Trophoblast cell (in vitro differentiated cells and primary cell): ENCODE measurements at regions not wholly inside any gene's neighbourhood (a gene's known extent, or its start where the extent isn't known, plus 50 kb on each side); places are given as distances from the start of the nearest gene placed in this dataset.

Experiments used
- DNase-seq, 2 donors: peaks; one replicate each; pipeline ENCODE4 v3.0.0-alpha.2; 2016
- H2AFZ ChIP-seq: 2 replicates; pipeline ENCODE4 v1.6.1; 2013; ENCODE audit warnings: low read length, moderate library complexity, mild to moderate bottlenecking; ENCODE audit not compliant: insufficient read depth, poor library complexity
- H2AK5ac ChIP-seq: 2 replicates; pipeline ENCODE4 v1.6.1; 2013; ENCODE audit warnings: mild to moderate bottlenecking, low read length
- H2BK120ac ChIP-seq: 2 replicates; pipeline ENCODE4 v1.6.1; 2013; ENCODE audit warnings: low read length, mild to moderate bottlenecking, moderate library complexity; ENCODE audit not compliant: insufficient read depth, poor library complexity
- H2BK12ac ChIP-seq: 2 replicates; pipeline ENCODE4 v1.6.1; 2013; ENCODE audit warnings: mild to moderate bottlenecking, low read length, moderate library complexity
- H2BK5ac ChIP-seq: 2 replicates; pipeline ENCODE4 v1.6.1; 2013; ENCODE audit warnings: low read length, low read depth, moderate library complexity, mild to moderate bottlenecking; ENCODE audit not compliant: poor library complexity
- H3K14ac ChIP-seq: 2 replicates; pipeline ENCODE4 v1.6.1; 2013; ENCODE audit warnings: mild to moderate bottlenecking, low read length
- H3K18ac ChIP-seq: 2 replicates; pipeline ENCODE4 v1.6.1; 2013; ENCODE audit warnings: mild to moderate bottlenecking, low read length
- H3K23ac ChIP-seq: 2 replicates; pipeline ENCODE4 v1.6.1; 2013; ENCODE audit warnings: low read length
- H3K27ac ChIP-seq: 2 replicates; pipeline ENCODE4 v1.5.1; 2013; ENCODE audit warnings: low read depth, mild to moderate bottlenecking, inconsistent platforms, low read length, moderate library complexity
- H3K27me3 ChIP-seq: 2 replicates; pipeline ENCODE4 v1.6.1; 2013; ENCODE audit warnings: inconsistent platforms, mild to moderate bottlenecking, low read length, moderate library complexity; ENCODE audit not compliant: insufficient read depth
- H3K36me3 ChIP-seq, 2 experiments: 1 replicate in 1 of 2; 2 replicates in 1 of 2; pipeline ENCODE4 v1.6.1; 2013; ENCODE audit warnings: low read length in 2 of 2, mild to moderate bottlenecking in 2 of 2, moderate library complexity in 1 of 2; ENCODE audit not compliant: insufficient read depth in 2 of 2, control insufficient read depth in 1 of 2
- H3K4ac ChIP-seq: 2 replicates; pipeline ENCODE4 v1.6.1; 2013; ENCODE audit warnings: low read depth, mild to moderate bottlenecking, low read length, moderate library complexity
- H3K4me1 ChIP-seq, 2 experiments: 1 replicate in 1 of 2; 2 replicates in 1 of 2; pipeline ENCODE4 v1.6.1; 2013; ENCODE audit warnings: low read length in 2 of 2, mild to moderate bottlenecking in 2 of 2, moderate library complexity in 1 of 2; ENCODE audit not compliant: insufficient read depth in 2 of 2, control insufficient read depth in 1 of 2
- H3K4me2 ChIP-seq: 2 replicates; pipeline ENCODE4 v1.6.1; 2013; ENCODE audit warnings: inconsistent platforms, mild to moderate bottlenecking, low read length, moderate library complexity
- H3K4me3 ChIP-seq: 2 replicates; pipeline ENCODE4 v1.5.1; 2013; ENCODE audit warnings: mild to moderate bottlenecking, low read depth, low read length, inconsistent platforms
- H3K79me1 ChIP-seq: one replicate; pipeline ENCODE4 v1.6.1; 2013; ENCODE audit warnings: low read length
- H3K79me2 ChIP-seq: 2 replicates; pipeline ENCODE4 v1.6.1; 2013; ENCODE audit warnings: low read length, mild to moderate bottlenecking; ENCODE audit not compliant: control insufficient read depth, insufficient read depth, poor library complexity
- H3K9ac ChIP-seq: 2 replicates; pipeline ENCODE4 v1.6.1; 2013; ENCODE audit warnings: mild to moderate bottlenecking, low read length
- H3K9me3 ChIP-seq: 2 replicates; pipeline ENCODE4 v1.6.1; 2013; ENCODE audit warnings: low read depth, mild to moderate bottlenecking, control low read depth, inconsistent platforms, low read length; ENCODE audit not compliant: insufficient read depth
- H4K12ac ChIP-seq: 2 replicates; pipeline ENCODE4 v1.6.1; 2013; ENCODE audit warnings: low read depth, mild to moderate bottlenecking, low read length, moderate library complexity
- H4K8ac ChIP-seq: 2 replicates; pipeline ENCODE4 v1.6.1; 2013; ENCODE audit warnings: low read depth, mild to moderate bottlenecking, low read length, moderate library complexity
- H4K91ac ChIP-seq: one replicate; pipeline ENCODE4 v1.6.1; 2013; ENCODE audit warnings: low read depth, mild to moderate bottlenecking, low read length, moderate library complexity
- WGBS: extraction: QIAGEN DNeasy Blood & Tissue Kit; methylation state at CpG from one replicate; pipeline ENCODE4 v1.1.7; 2013; ENCODE audit warnings: missing lambda C conversion rate; ENCODE audit not compliant: insufficient read length, insufficient coverage; ENCODE audit errors: extremely low coverage; 5-methylcytosine and 5-hydroxymethylcytosine counted together

- Histone ChIP-seq H3K4me3 (no peak overlapping the region), H3K36me3 (peaks cover 0 to 2% of the 10 kb centered on the region in 2 experiments), H3K14ac (no peak overlapping the region), H3K79me1 (no peaks in the 10 kb centered on the region), H3K4me1 (no peaks in the 10 kb centered on the region), H4K8ac (no peak overlapping the region), H2AK5ac (no peak overlapping the region), H3K79me2 (no peaks in the 10 kb centered on the region), H4K91ac (no peak overlapping the region), H3K9me3 (no peaks in the 10 kb centered on the region), H2BK120ac (no peak overlapping the region), H2AFZ (no peak overlapping the region), H4K12ac (no peak overlapping the region), H3K4me2 (no peak overlapping the region), H3K27ac (no peak overlapping the region), H3K18ac (no peak overlapping the region), H2BK12ac (no peak overlapping the region), H3K4ac (no peak overlapping the region), H3K23ac (no peak overlapping the region), H3K9ac (no peak overlapping the region), H2BK5ac (no peak overlapping the region), H3K27me3 (no peaks in the 10 kb centered on the region)
- no peak for DNase-seq
- no CpG with 5 or more reads among the region's 7 CpGs for WGBS
Measured at GRCh38 chr10:21134645-21135022, 237.5 kb upstream of the NEBL start.

- Histone ChIP-seq H2AK5ac (no peak overlapping the region), H3K18ac (no peak overlapping the region), H3K36me3 (peaks cover 0 to 2% of the 10 kb centered on the region in 2 experiments), H4K8ac (no peak overlapping the region), H4K12ac (no peak overlapping the region), H3K79me2 (no peaks in the 10 kb centered on the region), H2AFZ (no peak overlapping the region), H2BK12ac (no peak overlapping the region), H2BK5ac (no peak overlapping the region), H3K14ac (no peak overlapping the region), H4K91ac (no peak overlapping the region), H3K27ac (no peak overlapping the region), H2BK120ac (no peak overlapping the region), H3K9me3 (no peaks in the 10 kb centered on the region), H3K23ac (no peak overlapping the region), H3K4me3 (no peak overlapping the region), H3K4me1 (no peaks in the 10 kb centered on the region), H3K79me1 (no peaks in the 10 kb centered on the region), H3K4ac (no peak overlapping the region), H3K27me3 (no peaks in the 10 kb centered on the region), H3K4me2 (no peak overlapping the region), H3K9ac (no peak overlapping the region)
- DNase-seq: no peak
- no CpG with 5 or more reads among the region's 3 CpGs for whole genome bisulfite sequencing
Measured at GRCh38 chr10:21130683-21131442, 233.8 kb upstream of the NEBL start.

- DNase-seq: no peak
- Histone ChIP-seq H4K91ac (no peak overlapping the region), H3K4me2 (no peak overlapping the region), H3K4ac (no peak overlapping the region), H3K27ac (no peak overlapping the region), H2BK120ac (no peak overlapping the region), H4K12ac (no peak overlapping the region), H3K4me3 (no peak overlapping the region), H2AFZ (no peak overlapping the region), H3K36me3 (no peaks in the 10 kb centered on the region), H3K27me3 (no peaks in the 10 kb centered on the region), H3K79me2 (no peaks in the 10 kb centered on the region), H3K4me1 (no peaks in the 10 kb centered on the region), H3K9me3 (no peaks in the 10 kb centered on the region), H3K9ac (no peak overlapping the region), H3K23ac (no peak overlapping the region), H3K79me1 (no peaks in the 10 kb centered on the region), H4K8ac (no peak overlapping the region), H3K14ac (no peak overlapping the region), H3K18ac (no peak overlapping the region), H2BK12ac (no peak overlapping the region), H2AK5ac (no peak overlapping the region), H2BK5ac (no peak overlapping the region)
Measured at GRCh38 chr10:21130108-21130507, 233.0 kb upstream of the NEBL start.

GRCh38 chr10:21125471-21126228 is 228.5 kb upstream of the NEBL start:
- Histone ChIP-seq H4K8ac (no peak overlapping the region), H2BK12ac (no peak overlapping the region), H3K27me3 (no peaks in the 10 kb centered on the region), H3K4me2 (no peak overlapping the region), H3K27ac (no peak overlapping the region), H3K14ac (no peak overlapping the region), H3K9me3 (no peaks in the 10 kb centered on the region), H3K79me2 (no peaks in the 10 kb centered on the region), H2BK120ac (no peak overlapping the region), H2BK5ac (no peak overlapping the region), H3K4me1 (no peaks in the 10 kb centered on the region), H3K18ac (no peak overlapping the region), H2AFZ (no peak overlapping the region), H3K9ac (no peak overlapping the region), H4K12ac (no peak overlapping the region), H2AK5ac (no peak overlapping the region), H3K4ac (no peak overlapping the region), H3K36me3 (no peaks in the 10 kb centered on the region), H4K91ac (no peak overlapping the region), H3K23ac (no peak overlapping the region), H3K79me1 (no peaks in the 10 kb centered on the region), H3K4me3 (no peak overlapping the region)
- WGBS: no CpG with 5 or more reads among the region's 10 CpGs
- DNase-seq: no peak
